ENCODE measurements at regions not wholly inside any gene's neighbourhood (a gene's known extent, or its start where the extent isn't known, plus 50 kb on each side); places are given as distances from the start of the nearest gene placed in this dataset.

- DNase-seq (ENCODE audit: extremely low read depth, low read depth, low spot score), result no peak
Measured at GRCh38 chr6:223763-224162, 68.5 kb upstream of the DUSP22 start.

DNA sequence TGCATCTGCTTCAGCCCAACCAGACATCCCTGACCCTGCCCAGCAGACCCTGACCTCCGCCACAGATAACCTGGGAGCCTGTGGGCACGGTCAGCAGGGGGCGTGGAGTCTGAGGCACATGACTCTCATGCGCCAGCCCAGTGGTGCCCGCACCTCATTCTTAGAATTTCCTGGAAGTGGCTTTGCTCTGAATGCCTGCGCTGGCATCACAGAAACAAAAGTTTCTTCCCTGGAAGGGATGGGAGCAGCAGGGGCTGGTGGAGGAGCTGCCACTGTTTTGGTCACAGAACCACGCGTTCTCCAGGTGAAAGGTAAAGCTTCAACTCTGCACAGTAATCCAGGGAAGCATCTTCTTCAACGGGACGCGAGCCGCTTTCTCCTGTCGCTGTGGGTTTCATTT, 67.9 kb upstream of the DUSP22 start:
- DNase-seq (ENCODE audit: extremely low read depth, low read depth, low spot score), result no peak

DNA sequence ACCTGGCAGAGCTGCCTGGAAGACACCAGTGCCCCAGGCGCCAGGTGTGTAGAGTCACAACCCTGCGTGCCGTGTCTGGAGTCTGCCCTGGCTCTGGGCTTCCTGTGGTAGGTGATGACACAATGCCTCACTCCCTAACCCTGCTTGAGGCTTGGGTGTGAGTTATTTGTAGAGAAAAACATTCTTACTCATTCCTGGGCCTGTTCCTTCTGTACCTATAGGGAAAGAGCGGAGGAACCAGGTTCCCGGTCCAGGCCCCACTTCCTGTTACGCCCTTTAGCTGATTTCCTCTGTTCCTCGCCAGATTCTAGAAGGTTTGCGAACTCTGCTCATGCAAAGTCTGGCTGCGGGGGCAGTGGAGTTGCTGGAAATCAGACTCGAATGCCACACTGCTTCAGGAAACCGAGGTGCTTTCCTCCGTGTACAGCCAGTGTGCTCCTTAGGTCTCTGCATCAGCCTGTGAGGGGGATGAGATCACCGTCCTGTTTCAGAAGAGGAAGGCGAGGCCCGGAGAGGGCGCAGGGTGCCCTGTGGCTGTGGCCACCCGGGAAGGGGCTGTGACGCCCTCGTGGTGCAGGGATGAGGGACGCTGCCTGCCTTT, 67.1 kb upstream of the DUSP22 start:
- DNase-seq (ENCODE audit: extremely low read depth, low read depth, low spot score), result no peak

GRCh38 chr6:225907-226306, 66.4 kb upstream of the DUSP22 start:
- DNase-seq (ENCODE audit: extremely low read depth, low read depth, low spot score), result no peak

- DNase-seq (ENCODE audit: extremely low read depth, low read depth, low spot score), result no peak
Measured at GRCh38 chr6:226516-227073, 65.7 kb upstream of the DUSP22 start.

DNA sequence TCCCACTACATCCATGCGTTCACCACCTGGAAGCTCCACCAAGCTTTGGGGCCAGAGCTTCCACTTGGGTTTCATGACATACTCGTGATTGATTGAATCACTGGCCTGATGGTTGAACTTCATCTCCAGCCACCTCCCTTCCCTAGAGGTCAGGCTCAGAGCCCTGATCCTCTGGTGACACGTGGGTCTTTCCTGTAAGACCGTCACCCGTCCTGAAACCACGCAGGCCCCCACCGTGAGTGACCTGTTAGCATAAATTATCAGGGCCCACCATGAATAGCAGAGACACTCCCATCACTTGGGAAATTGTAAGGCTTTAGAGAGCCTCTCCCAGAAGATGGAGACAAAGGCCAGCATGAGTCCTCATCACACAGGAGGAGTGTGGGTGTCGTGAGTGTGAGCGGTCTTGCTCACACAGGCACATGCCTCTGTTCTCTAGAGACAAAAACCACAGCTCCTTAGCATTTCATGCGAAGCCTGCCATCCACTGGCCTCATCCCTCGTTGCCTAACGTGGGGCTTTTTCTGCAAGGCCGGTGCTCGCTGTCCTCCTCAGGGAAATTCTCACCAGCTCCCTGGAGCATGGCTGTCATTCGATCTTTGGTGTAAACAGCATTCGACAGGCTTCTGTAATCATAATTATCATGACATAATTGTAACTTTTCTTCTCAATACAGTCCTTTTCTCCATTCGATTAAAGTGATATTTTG, 65.1 kb upstream of the DUSP22 start:
- DNase-seq (ENCODE audit: extremely low read depth, low read depth, low spot score), result no peak

DNA sequence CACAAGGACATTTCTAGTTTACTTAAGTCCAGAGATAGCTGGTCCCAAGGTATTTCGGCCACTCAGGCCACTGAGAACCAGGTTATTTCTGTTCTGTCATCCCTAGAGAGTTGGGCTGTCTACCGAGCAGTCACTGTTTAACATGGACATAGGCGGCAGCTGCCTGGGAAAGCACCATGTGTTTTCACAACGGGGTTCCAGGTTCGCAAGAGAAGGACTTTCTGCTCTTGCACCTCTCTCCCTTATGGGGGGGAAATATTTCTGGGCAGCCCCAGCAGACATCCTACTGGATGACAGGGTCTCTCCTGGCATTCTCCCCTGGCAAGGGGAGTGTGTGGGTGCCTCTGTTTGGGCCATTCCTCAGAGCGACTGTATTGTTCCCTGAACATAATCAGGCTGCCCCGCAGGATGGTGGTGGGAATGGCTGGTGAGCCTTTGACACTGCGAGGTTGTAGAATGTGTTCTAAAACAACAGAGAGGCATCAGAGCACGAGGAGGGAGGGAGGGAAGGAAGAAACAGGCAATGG, 64.4 kb upstream of the DUSP22 start:
- DNase-seq (ENCODE audit: extremely low read depth, low read depth, low spot score), result no peak

GRCh38 chr6:228881-229651, 63.2 kb upstream of the DUSP22 start:
- DNase-seq (ENCODE audit: extremely low read depth, low read depth, low spot score), result no peak

DNA sequence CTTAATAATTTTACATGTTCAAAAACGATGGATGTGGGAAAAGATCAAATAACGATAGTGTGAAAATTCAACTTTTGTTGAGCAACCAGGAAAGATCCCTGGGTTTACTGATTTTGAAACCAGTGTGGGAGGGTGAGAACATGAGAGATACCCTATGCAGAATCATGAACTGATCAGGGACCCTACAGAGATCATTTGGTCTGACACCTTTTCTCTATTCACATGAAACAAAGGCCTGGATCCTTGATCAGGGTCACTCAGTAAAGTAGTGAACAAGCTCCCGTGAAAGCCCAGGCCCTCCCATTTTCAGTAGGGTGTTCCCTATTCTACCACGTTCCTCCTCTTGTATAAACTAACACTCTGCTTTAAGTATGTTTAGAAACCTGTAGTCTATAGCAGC, 60.5 kb upstream of the DUSP22 start:
- DNase-seq (ENCODE audit: extremely low read depth, low read depth, low spot score), result no peak

- DNase-seq (ENCODE audit: extremely low read depth, low read depth, low spot score), result no peak
Measured at GRCh38 chr6:232982-233640, 59.2 kb upstream of the DUSP22 start.

DNA sequence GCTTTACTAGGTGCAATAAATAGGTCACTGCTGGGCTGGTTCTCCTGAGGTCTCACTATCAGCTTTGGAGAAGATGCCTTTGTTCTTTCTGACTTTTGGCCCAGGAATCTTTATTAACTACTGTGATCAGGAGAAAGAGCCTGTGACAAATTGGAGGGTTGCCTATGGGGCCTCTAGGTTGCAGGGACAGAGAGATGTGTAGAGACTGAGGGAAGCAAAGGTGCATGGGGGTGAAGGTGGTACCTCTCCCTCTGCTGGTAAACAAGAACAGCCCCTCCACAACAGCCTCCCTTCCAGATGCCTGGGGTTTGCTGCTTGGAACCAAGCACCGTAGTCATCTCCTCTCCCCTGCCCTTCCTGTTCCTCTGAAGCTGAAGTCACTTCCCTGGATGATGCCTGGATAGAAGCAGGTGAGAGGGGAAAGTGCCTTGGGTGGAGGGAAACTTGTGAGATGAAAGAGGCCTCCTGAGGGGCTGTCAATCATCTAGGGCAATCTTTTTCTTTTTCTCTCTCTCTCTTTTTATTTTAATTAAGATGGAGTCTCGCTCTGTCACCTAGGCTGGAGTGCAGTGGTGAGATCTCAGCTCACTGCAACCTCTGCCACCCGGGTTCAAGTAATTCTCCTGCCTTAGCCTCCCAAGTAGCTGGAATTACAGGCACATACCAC, 57.4 kb upstream of the DUSP22 start:
- DNase-seq (ENCODE audit: extremely low read depth, low read depth, low spot score), result no peak

DNA sequence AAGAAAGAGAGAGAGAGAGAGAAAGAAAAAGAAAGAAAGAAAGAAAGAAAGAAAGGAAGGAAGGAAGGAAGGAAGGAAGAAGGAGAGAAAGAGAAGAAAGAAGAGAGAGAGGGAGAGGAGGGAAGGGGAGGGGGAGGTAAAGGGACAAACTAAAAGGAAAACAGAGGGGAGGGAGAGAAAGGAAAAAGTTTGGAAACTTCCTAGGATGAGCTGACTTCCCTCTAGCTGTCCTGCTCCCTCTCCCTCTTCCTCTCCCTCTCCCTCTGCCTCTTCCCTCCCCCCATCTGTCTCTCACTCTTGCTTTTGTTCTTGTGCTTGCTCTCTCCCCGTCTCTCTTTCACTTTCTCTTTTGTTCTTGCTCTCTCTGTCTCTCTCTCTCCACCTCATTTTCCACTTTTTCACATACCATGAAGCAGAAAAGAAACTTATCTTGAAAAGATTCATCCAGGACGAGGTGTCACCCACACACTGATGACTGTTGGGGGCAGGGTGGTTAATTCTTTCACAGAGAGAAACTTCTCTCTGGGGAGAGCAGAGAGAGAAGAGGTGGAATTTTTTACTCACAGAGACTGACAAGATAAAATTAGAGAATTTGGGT, 56.4 kb upstream of the DUSP22 start:
- DNase-seq (ENCODE audit: extremely low read depth, low read depth, low spot score), result no peak

DNA sequence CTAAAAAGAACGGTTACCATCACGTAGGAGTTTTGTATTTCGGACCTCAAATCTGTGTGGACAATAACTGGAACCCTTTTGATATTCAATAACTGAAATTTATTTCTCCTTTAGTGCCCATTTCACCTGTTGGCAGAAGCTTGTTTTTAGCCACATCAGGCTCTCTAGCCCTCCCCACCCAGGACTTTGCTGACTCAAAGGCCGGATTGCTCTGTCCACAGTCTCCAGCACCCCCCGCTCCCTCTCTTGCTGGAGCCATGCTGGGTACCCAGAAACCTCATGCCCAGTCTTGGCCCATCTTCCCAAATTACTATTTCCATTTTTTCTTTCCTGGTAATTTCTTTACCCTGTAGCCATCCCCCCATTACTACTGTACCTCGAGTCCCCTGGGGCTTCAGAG, 55.8 kb upstream of the DUSP22 start:
- no peak for DNase-seq (ENCODE audit: extremely low read depth, low read depth, low spot score)

- DNase-seq (ENCODE audit: extremely low read depth, low read depth, low spot score), result no peak
Measured at GRCh38 chr6:240151-240550, 52.1 kb upstream of the DUSP22 start.

DNA sequence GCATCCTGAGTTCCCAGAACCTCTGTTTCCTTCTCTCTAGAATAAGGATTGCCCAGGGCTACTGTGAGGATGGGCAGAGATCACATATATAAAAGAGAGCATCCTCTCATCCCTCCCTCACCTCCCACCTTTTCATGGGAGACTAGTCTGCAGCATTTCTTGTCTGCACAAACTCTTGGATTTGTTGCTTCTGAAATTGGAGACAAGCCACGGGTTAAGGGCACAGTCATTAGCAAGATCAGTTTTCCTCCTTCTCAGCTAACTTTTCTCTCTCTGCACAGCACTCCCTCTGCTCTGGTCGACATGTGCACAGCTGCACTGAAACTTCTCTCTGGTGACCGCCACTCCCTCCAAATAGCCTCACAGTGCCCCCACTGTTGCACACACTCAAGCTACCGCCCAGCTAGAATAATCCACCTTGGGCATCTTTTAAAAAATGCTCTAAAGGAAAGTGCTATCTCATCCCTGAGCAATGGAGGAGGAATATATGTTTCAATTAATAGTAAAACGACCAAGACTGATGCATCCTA, 50.9 kb upstream of the DUSP22 start:
- no peak for DNase-seq (ENCODE audit: extremely low read depth, low read depth, low spot score)

Data from glomerular endothelial cell (primary cell).